ENCODE measurements at regions not wholly inside any gene's neighbourhood (a gene's known extent, or its start where the extent isn't known, plus 50 kb on each side); places are given as distances from the start of the nearest gene placed in this dataset.

GRCh38 chr2:144082777-144083176, 437.1 kb downstream of the ZEB2 start:
- TF ChIP-seq POLR2A (IDR thresholded peaks at IDR 0.05; ENCODE audit: low read depth, low read length) (no peak), POLR2AphosphoS5 (IDR thresholded peaks at IDR 0.05; ENCODE audit: low read depth, low read length) (no peak), TAF1 (IDR thresholded peaks at IDR 0.05; ENCODE audit: borderline replicate concordance, low read depth, low read length) (no peak)
